ENCODE measurements at regions not wholly inside any gene's neighbourhood (a gene's known extent, or its start where the extent isn't known, plus 50 kb on each side); places are given as distances from the start of the nearest gene placed in this dataset.
"Not testable (repeated sequence)": the region's sequence is repeated elsewhere in the genome, so short reads cannot be mapped to it uniquely, and the experiment has no call there.

DNA sequence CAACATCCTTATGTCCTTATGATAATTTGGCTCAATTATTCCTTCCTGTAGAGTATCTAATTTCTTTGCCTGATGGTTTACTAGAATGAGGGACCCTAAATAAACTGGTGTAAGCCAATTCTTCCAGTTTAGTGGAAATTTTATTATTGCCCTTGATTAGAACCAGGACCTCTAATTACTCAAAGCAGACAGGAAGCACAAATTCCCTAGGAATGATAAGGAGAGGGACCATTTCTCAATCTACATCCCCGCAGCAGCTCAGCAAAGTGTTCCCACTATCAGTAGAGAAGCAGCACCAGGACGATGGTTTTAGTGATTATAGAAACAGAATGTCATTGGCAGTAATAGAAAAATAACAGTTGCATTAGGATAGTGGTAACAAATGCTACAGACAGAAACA is 97.1 kb downstream of the PLPPR4 start:
- DNase-seq = no peak

DNA sequence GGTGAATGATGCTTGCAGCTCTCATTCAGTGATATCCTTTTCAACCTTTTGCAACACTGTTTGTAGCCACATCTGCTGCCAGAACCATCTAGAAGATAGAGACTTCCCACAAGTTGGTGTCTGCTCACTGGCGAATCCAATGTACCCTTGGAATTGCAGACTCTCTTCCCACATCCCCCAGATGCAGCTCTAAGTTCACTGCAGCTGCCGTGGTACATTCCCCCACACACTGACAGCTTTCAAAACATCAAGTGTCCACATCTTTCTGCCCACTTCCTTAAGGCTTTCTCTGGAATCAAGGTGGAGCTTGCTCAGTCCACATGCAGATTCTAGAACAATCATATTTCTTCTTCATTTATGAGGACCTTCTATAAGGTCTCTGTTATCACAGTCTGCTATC is 99.2 kb downstream of the PLPPR4 start:
- no peak for DNase-seq

DNA sequence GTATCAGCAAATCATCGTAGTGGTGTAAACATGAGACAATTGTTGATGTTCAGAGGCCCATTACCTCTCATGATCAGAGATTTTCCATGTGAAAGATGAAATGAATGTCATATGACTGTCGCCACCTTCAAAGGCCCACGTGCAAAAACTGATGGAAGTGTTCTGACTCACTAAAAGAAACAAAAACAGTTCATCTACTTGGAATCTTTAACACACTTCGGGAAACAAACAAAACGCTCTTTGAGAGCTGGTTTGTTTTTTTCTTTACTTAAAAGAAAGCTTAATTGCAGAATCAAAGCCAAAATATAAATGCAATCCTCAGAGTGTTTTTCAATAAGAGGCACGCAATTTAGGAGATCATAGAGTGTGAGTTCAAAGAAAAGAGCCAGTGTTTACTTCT is 100.8 kb downstream of the PLPPR4 start:
- no peak for DNase-seq

DNA sequence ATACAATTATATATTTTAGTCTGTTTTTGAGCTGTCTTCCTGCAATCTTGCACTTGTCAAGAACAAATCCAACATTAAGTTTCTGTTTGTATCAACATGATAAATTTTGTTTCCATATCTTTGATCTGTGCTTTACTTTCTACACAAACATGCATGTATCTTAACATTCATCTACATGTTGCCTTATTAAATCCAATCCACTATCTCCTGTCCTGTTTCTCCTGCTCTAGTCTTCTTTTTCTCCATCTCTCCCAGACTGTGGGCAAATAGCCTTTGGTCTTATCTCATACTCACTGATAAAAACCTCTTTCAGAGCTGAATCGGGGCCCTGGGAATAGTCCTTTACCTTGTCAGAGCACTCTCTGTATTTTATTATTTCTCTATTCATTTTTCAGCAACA is 101.3 kb downstream of the PLPPR4 start:
- no peak for DNase-seq

DNA sequence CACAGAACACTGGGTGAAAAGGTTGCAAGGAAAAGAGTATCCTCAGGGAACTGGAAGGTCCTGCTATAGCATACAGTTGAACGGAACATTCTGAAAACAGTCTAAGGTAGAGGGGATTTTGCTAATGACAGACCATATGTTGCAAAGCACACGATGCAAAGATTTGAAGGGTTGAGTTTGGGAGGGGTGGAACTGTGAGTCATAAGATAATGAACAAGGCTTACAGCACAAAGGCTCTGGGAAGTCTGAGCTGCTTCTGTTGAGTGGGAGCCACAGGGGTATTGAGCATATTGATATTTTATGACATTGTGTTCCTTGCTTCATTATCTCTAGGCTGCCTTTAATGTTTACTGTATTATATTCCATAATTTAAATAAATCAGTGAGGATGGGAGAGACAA is 104.9 kb downstream of the PLPPR4 start:
- DNase-seq = no peak

DNA sequence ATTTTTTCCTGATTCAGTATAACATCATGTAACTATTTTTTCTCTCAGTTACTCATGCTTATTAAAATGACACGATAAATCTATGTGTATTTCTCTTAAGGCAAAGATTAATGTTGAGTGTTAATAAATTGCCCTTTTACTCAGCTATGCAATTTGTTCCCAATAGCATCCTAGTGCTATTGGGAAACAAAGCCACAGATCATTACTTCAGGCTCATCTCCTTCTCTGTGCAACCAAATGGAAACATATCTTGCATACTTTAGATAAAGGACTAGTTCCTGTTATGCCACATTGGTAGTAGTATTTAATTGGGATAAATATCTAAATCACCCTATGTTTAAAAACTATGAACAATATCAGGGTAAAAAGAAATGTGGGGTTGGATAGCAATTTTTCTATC is 106.2 kb downstream of the PLPPR4 start:
- DNase-seq = no peak

DNA sequence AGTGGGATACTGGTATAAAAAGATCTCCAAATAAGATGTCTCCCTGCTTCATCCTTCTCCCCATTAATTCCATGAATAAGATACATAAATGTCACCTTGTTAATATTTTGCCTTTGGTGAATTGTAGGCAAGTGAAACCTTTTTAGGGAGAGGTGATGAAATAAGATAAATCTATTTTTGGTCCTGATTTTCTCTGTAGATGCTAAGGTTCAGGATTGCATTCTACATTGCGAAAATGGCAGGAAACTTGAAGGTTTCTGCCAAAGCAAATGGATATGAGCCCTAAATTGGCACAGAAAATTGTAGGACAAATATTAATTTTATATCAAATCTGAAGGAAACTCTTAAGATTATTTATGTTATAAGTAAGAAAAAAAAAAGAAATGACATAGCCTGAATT is 107.1 kb downstream of the PLPPR4 start:
- no peak for DNase-seq

DNA sequence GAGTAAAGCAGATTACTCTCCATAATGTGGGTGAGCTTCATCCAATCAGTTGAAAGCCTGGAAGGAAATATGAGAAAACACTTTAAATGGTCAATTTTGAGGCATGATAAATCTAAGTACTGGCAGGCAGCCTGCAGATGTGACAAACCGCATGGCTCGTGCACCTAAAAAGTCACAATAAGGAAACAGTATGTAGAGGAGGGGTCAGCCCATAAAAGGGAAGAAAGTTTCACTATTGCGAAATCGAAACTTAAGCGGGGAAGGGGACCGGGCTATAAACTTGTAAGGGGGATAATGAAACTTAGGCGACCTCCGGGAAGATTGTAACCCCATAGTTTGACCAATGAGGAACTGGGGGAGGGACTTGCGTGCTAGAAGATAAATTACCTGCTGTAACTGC is 109.8 kb downstream of the PLPPR4 start:
- DNase-seq = no peak

DNA sequence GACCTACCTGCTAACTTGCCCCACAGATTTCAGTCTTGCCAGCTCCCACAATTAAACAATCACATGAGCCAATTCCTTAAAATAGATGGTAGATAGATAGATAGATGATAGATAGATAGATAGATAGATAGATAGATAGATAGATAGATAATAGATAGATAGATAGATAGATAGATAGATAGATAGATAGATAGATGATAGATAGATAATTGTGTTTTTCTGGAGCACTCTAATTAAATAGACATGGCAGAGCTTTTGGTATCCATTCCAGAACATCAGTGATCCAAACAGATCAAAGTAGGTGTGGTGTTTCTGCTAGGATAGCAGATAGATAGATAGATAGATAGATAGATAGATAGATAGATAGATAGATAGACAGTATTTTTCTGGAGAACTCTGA is 110.4 kb downstream of the PLPPR4 start:
- not testable (repeated sequence) for DNase-seq

DNA sequence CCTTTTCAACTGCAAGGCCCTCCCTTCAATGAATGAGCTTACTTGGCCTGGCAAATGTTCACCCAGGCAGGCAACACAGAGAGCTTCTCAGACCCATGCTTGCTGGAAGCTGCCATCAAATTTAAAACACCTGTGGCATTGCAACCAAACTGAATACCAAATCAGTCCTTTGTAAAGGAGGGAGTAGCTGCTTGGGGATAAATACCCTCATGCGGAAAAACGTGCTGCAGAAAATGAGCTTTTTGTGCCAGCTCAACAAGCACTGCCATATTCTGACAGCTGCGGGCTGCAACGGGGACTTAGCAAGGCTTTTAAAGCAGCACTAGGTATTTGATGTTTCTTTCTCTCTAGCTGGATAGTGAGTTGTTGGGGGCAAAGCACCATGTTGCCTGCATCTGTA is 119.7 kb downstream of the PLPPR4 start:
- DNase-seq = no peak

DNA sequence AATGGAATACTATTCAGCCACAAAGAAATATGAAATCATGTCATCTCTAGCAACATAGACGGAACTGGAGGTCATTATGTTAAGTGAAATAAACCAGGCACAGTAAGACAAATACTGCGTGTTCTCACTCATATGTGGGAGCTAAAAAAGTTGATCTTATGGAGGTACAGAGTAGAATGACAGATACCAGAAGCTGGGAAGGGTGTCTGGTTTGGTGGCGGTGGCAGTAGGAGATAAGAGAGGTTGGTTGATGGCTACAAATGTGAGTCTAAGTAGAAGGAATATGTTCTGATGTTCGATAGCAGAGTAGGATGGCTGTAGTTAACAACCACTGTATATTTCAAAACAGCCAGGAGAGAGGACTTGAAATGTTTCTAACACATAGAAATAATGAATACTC is 121.6 kb downstream of the PLPPR4 start:
- no peak for DNase-seq

DNA sequence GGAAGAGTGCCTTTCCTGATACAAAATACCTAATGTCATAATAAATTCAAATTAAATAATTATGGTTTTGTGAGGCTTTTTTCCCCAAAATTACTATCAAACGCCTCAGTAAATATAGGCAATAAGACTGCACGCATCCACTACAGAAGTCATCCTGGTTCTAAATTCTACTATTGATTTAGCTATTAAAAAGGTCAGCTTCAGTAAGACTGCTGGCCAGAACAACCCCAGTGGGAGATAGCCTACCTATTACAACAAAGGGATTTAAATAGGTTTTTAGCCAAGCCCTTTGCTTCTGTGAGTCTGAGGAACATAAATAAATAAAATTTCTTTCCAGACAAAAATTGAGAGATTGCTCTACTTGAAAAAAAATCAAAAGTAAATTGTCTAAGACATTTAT is 132.1 kb downstream of the PLPPR4 start:
- DNase-seq = no peak

DNA sequence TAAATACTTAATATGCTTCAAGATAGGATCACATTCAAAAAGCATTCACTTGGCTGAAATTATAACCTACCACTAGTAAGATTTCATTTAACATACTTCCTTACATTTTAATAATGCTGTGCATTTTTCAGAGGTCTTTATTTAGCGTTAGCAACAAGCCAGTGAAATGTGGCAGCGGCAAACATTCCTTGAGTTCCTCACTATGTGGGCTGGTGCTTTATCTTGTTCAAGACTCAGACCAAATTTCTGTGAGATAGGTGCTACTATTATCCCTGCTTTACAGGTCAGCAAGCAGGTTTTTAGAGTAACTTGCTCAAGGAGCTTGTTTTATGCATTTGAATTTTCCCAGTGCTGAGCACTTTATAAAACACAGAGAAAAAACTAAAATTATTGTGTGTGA is 132.7 kb downstream of the PLPPR4 start:
- no peak for DNase-seq

DNA sequence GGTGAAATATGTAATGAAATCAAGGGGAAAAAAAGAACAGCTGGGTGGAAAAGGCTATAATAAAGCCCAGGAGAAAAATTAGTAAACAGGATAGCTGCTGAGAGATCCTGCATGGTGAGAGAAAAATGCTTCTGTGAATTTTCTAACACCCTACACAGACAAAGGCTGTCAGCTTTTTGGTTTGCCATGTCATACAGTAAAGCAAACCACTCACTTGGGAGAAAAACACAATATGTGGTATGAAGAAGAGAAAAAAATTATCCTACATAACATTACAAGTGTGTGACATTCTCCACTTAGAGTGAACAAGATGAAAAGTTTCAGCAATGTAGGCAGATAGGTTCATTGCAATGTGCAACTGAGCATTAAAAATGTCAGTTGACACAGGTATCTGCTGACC is 133.6 kb downstream of the PLPPR4 start:
- no peak for DNase-seq

DNA sequence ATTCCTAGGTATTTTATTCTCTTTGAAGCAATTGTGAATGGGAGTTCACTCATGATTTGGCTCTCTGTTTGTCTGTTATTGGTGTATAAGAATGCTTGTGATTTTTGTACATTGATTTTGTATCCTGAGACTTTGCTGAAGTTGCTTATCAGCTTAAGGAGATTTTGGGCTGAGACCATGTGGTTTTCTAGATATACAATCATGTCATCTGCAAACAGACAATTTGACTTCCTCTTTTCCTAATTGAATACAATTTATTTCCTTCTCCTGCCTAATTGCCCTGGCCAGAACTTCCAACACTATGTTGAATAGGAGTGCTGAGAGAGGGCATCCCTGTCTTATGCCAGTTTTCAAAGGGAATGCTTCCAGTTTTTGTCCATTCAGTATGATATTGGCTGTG is 137.3 kb downstream of the PLPPR4 start:
- DNase-seq = not testable (repeated sequence)

DNA sequence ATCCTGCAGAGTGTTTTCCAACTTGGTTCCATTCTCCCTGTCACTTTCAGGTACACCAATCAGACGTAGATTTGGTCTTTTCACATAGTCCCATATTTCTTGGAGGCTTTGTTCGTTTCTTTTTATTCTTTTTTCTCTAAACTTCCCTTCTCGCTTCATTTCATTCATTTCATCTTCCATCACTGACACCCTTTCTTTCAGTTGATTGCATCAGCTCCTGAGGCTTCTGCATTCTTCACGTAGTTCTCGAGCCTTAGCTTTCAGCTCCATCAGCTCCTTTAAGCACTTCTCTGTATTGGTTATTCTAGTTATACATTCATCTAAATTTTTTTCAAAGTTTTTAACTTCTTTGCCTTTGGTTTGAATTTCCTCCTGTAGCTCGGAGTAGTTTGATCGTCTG is 140.1 kb downstream of the PLPPR4 start:
- not testable (repeated sequence) for DNase-seq

DNA sequence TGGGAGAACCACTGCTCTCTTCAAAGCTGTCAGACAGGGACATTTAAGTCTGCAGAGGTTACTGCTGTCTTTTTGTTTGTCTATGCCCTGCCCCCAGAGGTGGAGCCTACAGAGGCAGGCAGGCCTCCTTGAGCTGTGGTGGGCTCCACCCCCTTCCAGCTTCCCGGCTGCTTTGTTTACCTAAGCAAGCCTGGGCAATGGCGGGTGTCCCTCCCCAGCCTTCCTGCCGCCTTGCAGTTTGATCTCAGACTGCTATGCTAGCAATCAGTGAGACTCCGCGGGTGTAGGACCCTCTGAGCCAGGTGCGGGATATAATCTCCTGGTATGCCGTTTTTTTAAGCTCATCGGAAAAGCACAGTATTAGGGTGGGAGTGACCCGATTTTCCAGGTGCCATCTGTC is 141.0 kb downstream of the PLPPR4 start:
- DNase-seq = not testable (repeated sequence)

DNA sequence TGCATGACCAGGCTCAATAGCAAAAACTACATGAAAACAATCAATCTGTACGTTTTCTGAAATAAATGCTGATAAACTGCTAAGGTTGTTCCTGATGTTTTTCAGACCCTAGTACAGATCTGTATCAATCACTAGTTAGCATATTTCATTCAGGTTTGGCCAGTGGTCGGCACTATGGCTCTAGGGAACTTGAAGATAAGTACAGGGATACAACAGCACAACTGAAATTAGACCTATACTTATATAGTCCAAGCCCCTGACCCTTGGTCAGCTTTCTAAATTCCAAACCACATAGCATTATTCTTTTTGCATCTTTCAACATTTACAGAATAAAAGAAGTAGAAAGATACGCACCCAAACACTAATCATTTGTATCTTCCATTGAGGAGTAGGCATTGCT is 142.7 kb downstream of the PLPPR4 start:
- DNase-seq = no peak

DNA sequence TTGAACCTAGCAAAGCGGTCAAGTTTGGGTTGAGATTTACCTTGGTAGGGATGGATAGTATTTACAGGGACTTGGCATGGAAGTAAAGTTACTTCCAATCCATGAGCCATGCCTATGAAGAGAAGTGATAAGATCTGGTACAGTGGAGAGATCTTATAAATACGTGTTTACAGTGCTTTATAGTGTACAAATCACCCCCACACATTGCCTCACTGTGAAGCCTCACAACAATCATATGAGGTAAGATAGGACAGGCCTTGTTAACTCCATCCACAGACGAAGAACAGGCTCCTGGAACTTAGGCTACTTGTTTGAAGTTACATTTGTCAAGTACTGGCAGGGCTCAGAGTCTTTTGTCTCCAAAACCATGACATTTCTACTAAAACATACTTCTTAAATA is 159.8 kb downstream of the PLPPR4 start:
- no peak for DNase-seq

DNA sequence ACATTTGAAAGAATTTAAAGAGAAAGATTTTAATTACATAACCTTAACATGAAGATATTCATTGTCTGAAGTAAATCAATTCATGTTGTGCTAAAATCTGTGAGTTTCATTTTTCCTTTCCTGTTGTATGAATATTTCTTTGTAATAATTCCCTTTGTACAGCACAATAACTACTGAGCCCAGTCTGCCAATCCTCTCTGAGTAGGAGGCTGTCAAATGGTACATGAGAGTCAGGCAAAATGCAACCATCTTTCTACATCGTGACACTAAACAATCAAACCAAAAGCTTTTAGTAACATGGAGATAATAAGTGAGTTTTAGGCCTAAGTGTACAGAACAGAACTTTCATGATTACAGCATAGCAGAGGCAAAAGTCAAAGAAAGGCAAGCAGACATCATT is 165.5 kb downstream of the PLPPR4 start:
- DNase-seq = no peak

DNA sequence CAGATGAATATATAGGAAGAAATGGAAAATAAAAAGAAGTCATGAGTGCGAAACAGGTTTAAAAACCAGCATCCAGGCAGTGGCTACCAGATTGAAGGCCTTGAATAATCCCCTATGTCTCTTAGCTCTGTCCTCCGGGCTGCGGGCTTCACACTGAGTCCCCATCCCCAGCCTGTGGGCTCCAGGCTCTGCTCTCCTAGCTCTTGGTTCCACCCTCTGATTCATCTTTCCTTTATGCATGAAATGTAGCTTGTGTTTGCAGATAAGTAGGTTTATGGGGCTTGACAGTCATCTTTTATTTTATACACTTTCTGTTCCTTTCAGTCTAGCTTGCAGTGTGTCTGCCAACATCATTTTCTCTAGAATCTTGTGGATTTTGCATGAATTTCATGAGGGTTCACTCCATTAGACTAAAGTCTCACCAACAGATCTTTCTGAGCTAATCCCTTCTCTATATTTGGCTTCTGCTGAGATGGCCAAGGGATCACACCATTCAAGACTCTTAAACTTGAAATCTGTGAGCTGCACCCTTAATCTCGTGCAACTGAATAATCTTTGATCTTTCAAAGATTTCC is 174.5 kb downstream of the PLPPR4 start:
- DNase-seq = no peak

DNA sequence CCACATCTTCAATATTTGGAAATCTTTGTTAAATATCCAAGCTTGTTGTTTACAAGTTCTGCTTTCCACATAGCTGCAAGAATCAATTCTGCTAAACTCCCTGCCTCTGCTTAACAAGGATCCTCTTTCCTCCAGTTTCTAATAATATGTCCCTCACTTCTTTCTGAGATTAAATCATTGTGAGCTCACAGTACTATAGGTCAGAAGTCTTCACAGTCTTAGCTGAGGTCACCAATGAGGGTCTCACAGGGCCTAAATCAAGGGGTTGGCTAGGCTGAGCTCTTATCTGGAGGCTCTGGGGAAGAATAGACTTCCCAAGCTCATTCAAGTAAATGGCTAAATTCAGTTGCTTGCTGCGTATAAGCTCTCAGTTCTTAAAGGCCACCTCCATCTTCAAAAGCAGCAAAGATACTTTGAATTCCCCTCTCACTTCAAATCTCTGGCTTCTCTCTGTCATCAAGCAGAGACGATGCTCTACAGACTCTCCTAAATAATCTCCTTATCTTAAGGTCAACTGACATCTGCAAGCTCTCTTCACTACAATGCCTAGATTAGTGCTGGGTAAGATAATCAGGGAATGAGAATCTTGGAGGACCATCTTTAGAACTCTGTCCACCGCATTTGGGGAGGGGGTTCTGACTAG is 175.3 kb downstream of the PLPPR4 start:
- no peak for DNase-seq

DNA sequence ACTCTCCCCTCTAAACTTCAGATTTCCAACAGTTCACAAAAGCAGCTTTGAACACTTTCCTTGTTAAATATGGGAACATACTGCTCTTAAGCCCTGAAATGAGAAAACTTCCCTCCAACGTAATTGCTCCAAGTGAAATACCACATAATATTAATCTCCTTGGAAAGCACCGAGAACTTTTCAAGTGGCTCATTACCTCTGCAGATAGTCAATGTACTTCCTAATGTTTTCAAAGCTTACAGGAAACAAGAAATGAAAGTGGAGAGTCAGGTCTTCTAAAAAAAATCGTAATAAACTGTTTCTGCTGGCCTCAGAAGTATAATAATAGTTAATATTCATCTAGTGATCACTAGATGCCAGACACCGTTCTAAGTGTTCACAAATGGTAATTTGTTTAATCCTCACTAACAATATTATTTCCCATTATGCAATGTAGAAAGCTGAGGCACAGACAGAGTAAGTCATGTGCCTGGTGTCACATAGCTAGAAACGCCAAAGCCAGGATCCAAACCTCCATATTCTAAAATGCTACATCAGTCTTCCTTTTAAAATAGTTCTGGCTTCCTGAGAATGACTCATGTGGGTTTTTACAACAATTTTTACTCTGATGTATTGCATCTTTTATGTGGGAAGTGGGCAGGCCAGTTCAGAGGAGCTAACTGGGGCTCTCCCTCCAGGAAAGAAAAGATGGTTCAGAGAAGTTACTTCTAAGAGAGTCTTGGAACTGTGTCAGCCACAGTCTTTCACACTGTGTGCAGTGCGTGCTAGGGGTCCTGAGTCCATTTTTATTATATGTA is 177.2 kb downstream of the PLPPR4 start:
- DNase-seq = no peak

DNA sequence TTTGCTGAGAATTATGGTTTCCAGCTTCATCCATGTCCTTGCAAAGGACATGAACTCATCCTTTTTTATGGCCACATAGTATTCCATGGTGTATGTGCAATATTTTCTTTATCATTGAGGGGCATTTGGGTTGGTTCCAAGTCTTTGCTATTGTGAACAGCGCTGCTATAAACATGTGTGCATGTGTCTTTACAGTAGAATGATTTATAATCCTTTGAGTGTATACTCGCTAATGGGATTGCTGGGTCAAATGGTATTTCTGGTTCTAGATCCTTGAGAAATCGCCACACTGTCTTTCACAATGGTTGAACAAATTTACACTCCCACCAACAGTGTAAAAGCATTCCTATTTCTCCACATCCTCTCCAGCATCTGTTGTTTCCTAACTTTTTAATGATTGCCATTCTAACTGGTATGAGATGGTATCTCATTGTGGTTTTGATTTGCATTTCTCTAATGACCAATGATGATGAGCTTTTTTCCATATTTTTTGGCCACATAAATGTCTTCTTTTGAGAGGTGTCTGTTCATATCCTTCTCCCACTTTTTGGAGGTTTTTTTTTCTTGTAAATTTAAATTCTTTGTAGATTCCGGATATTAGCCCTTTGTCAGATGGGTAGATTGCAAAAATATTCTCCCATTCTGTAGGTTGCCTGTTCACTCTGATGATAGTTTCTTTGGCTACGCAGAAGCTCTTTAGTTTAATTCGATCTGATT is 180.1 kb downstream of the PLPPR4 start:
- not testable (repeated sequence) for DNase-seq
